ENCODE measurements at regions not wholly inside any gene's neighbourhood (a gene's known extent, or its start where the extent isn't known, plus 50 kb on each side); places are given as distances from the start of the nearest gene placed in this dataset.

GRCh38 chr12:126219654-126220279, 1154.5 kb downstream of the AACS start:
- TF ChIP-seq CTCF (IDR thresholded peaks at IDR 0.05) (no peak), POLR2A (IDR thresholded peaks at IDR 0.05) (no peak), POLR2AphosphoS5 (IDR thresholded peaks at IDR 0.05) (no peak)

All from stomach (tissue), 4 donors.